ENCODE measurements at regions not wholly inside any gene's neighbourhood (a gene's known extent, or its start where the extent isn't known, plus 50 kb on each side); places are given as distances from the start of the nearest gene placed in this dataset.

- no peak for TF ChIP-seq CTCF (IDR thresholded peaks at IDR 0.05)
- Mint-ChIP-seq H3K27ac (peak overlapping the region; percentile 93), H3K4me1 (peaks cover 63% of the 10 kb centered on the region), H3K27me3 (ENCODE audit: insufficient read depth, low read depth) (peaks cover 10% of the 10 kb centered on the region), H3K9me3 (no peaks in the 10 kb centered on the region), H3K36me3 (no peaks in the 10 kb centered on the region), H3K4me3 (no peak overlapping the region)
- peaks cover 49% of the 10 kb centered on the region for H3F3A ChIP-seq (ENCODE audit: low read depth)
- peak overlapping the region; percentile 60 for H3K4me2 ChIP-seq
- H3K27ac ChIP-seq = peak overlapping the region; percentile 3
- H3K27me3 ChIP-seq = no peaks in the 10 kb centered on the region
- H4K20me1 ChIP-seq (ENCODE audit: low read depth) = no peaks in the 10 kb centered on the region
- H3K4me1 ChIP-seq = peaks cover 46% of the 10 kb centered on the region
- no peaks in the 10 kb centered on the region for H3K79me2 ChIP-seq (ENCODE audit: low read depth)
- H3K9ac ChIP-seq = no peak overlapping the region
- H3K9me3 ChIP-seq (ENCODE audit: low read depth) = no peaks in the 10 kb centered on the region
- no peak overlapping the region for H3K4me3 ChIP-seq
- no peak overlapping the region for H2AFZ ChIP-seq (replicated peaks)
- DNase-seq (ENCODE audit: low spot score) = no peak
- no peaks in the 10 kb centered on the region for H3K36me3 ChIP-seq
Measured at GRCh38 chr1:234968451-234968850, 160.2 kb downstream of the TOMM20 start.

- H3K9me3 Mint-ChIP-seq = no peaks in the 10 kb centered on the region
- H3F3A ChIP-seq (ENCODE audit: low read depth) = peaks cover 37% of the 10 kb centered on the region
- H3K9ac ChIP-seq = no peak overlapping the region
- H3K27me3 ChIP-seq = no peaks in the 10 kb centered on the region
- peaks cover 8% of the 10 kb centered on the region for H3K27me3 Mint-ChIP-seq (ENCODE audit: insufficient read depth, low read depth)
- H3K4me1 ChIP-seq = peaks cover 39% of the 10 kb centered on the region
- no peaks in the 10 kb centered on the region for H3K36me3 Mint-ChIP-seq
- H3K79me2 ChIP-seq (ENCODE audit: low read depth) = no peaks in the 10 kb centered on the region
- H3K4me2 ChIP-seq = no peak overlapping the region
- no peak for DNase-seq (ENCODE audit: low spot score)
- H3K4me3 ChIP-seq = no peak overlapping the region
- peaks cover 64% of the 10 kb centered on the region for H3K4me1 Mint-ChIP-seq
- H3K27ac ChIP-seq = no peak overlapping the region
- no peaks in the 10 kb centered on the region for H4K20me1 ChIP-seq (ENCODE audit: low read depth)
- H3K36me3 ChIP-seq = no peaks in the 10 kb centered on the region
- no peak overlapping the region for H3K4me3 Mint-ChIP-seq
- no peak overlapping the region for H2AFZ ChIP-seq (replicated peaks)
- H3K9me3 ChIP-seq (ENCODE audit: low read depth) = no peaks in the 10 kb centered on the region
- no peak overlapping the region for H3K27ac Mint-ChIP-seq
- no peak for TF ChIP-seq EZH2phosphoT487 (IDR thresholded peaks at IDR 0.05)
- TF ChIP-seq CTCF (IDR thresholded peaks at IDR 0.05) = no peak
- no peak for TF ChIP-seq EZH2 (IDR thresholded peaks at IDR 0.05)
Measured at GRCh38 chr1:234967121-234967520, 161.5 kb downstream of the TOMM20 start.

- H3K79me2 ChIP-seq (ENCODE audit: low read depth) = no peaks in the 10 kb centered on the region
- Mint-ChIP-seq H3K27me3 (ENCODE audit: insufficient read depth, low read depth) (peaks cover 8% of the 10 kb centered on the region), H3K27ac (peak overlapping the region; percentile 3), H3K4me3 (no peak overlapping the region), H3K9me3 (no peaks in the 10 kb centered on the region), H3K36me3 (no peaks in the 10 kb centered on the region), H3K4me1 (peaks cover 62% of the 10 kb centered on the region)
- no peak overlapping the region for H3K4me3 ChIP-seq
- H3K4me2 ChIP-seq = no peak overlapping the region
- H3K27ac ChIP-seq = no peak overlapping the region
- peaks cover 17% of the 10 kb centered on the region for H3F3A ChIP-seq (ENCODE audit: low read depth)
- H3K4me1 ChIP-seq = peaks cover 30% of the 10 kb centered on the region
- H3K9me3 ChIP-seq (ENCODE audit: low read depth) = no peaks in the 10 kb centered on the region
- H3K36me3 ChIP-seq = no peaks in the 10 kb centered on the region
- no peak for TF ChIP-seq CTCF (IDR thresholded peaks at IDR 0.05)
- no peak for TF ChIP-seq EZH2phosphoT487 (IDR thresholded peaks at IDR 0.05)
- no peak for TF ChIP-seq EZH2 (IDR thresholded peaks at IDR 0.05)
- no peak overlapping the region for H3K9ac ChIP-seq
- H2AFZ ChIP-seq (replicated peaks) = no peak overlapping the region
- DNase-seq (ENCODE audit: low spot score) = no peak
- H3K27me3 ChIP-seq = no peaks in the 10 kb centered on the region
- no peaks in the 10 kb centered on the region for H4K20me1 ChIP-seq (ENCODE audit: low read depth)
Measured at GRCh38 chr1:234965111-234965510, 163.5 kb downstream of the TOMM20 start.

Data from neural progenitor cell (in vitro differentiated cells).